A549 (cell line): ENCODE measurements at regions not wholly inside any gene's neighbourhood (a gene's known extent, or its start where the extent isn't known, plus 50 kb on each side); places are given as distances from the start of the nearest gene placed in this dataset.

Experiments used
- ATAC-seq, 2 experiments: fragments of 200-7000 bp in 1 of 2; fragments of >200 bp in 1 of 2; cut with Nextera tagmentation in 1 of 2; cut with Tn5 transposase in 1 of 2; 3 replicates each; pipeline versions ENCODE4 v1.8.0 to v1.9.1; 2018 to 2020; ENCODE audit warnings: mild to moderate bottlenecking in 1 of 2, moderate library complexity in 1 of 2
- CTCF ChIA-PET: fragments of 300-600 bp; sonication (Branson Sonifier 250); formaldehyde crosslinking; extraction: SDS; loops from one replicate; lab custom pipeline; 2021; ENCODE audit warnings: antibody characterized with exemption, inconsistent platforms; lab: Yijun Ruan, JAX
- POLR2A ChIA-PET: fragments of 350-600 bp; formaldehyde crosslinking; extraction: SDS; loops from one replicate; lab custom pipeline; 2021; ENCODE audit warnings: antibody characterized with exemption, inconsistent platforms; lab: Yijun Ruan, JAX
- DNase-seq, 2 experiments: peaks; one replicate each; pipeline versions ENCODE4 v3.0.0 to v3.0.0-alpha.2; 2011 to 2016; ENCODE audit warnings: low read depth in 1 of 2, low spot score in 1 of 2
- FAIRE-seq: peaks from 2 replicates; lab custom pipeline; 2011; peaks lifted over from hg19 to GRCh38; lab: Jason Lieb, UNC
- H3K27ac ChIP-seq, 2 experiments: fragments of >200 bp; sonication (Bioruptor Twin); formaldehyde crosslinking; 3 replicates each; pipeline ENCODE4 v1.5.1; 2016 to 2017
- H3K4me1 ChIP-seq: fragments of >200 bp; sonication (Bioruptor Twin); formaldehyde crosslinking; 3 replicates; pipeline ENCODE4 v1.6.1; 2016
- H3K4me2 ChIP-seq: fragments of >200 bp; sonication (Bioruptor Twin); formaldehyde crosslinking; 3 replicates; pipeline ENCODE4 v1.6.1; 2016
- H3K4me3 ChIP-seq: fragments of >200 bp; sonication (Bioruptor Twin); formaldehyde crosslinking; 3 replicates; pipeline ENCODE4 v1.5.1; 2016
- H3K9me3 ChIP-seq: fragments of >200 bp; sonication (Bioruptor Twin); formaldehyde crosslinking; 3 replicates; pipeline ENCODE4 v1.6.1; 2016
- CBX2 ChIP-seq: fragments of 200-600 bp; sonication (generic); IDR thresholded peaks from 2 replicates; pipeline ENCODE4 v1.6.1; 2016; ENCODE audit warnings: low read depth, mild to moderate bottlenecking, borderline replicate concordance
- CBX8 ChIP-seq: fragments of 200-600 bp; sonication (generic); IDR thresholded peaks from 2 replicates; pipeline ENCODE4 v1.6.1; 2016
- CEBPB ChIP-seq, 2 experiments: fragments of >200 bp in 1 of 2; sonication (Bioruptor Twin) in 1 of 2; formaldehyde crosslinking in 1 of 2; IDR thresholded peaks; 2 replicates each; pipeline ENCODE4 v1.6.1; 2012 to 2016
- CHD2 ChIP-seq: fragments of 150-350 bp; IDR thresholded peaks from 2 replicates; pipeline ENCODE4 v1.6.1; 2014; ENCODE audit warnings: low read length; ENCODE audit not compliant: partially characterized antibody
- CHD4 ChIP-seq: fragments of 200-600 bp; sonication (generic); IDR thresholded peaks from 2 replicates; pipeline ENCODE4 v1.6.1; 2016; ENCODE audit warnings: antibody characterized with exemption, mild to moderate bottlenecking, borderline replicate concordance
- EP300 ChIP-seq, 2 experiments: fragments of >200 bp; sonication (Bioruptor Twin); formaldehyde crosslinking; IDR thresholded peaks; 2 replicates in 1 of 2; 3 replicates in 1 of 2; pipeline ENCODE4 v1.6.1; 2016 to 2017
- ESRRA ChIP-seq: fragments of 150-350 bp; IDR thresholded peaks from 2 replicates; pipeline ENCODE4 v1.6.1; 2014; ENCODE audit warnings: mild to moderate bottlenecking, low read length, borderline replicate concordance
- FOSB ChIP-seq: fragments of 250-450 bp; sonication (Bioruptor Pico); IDR thresholded peaks from 2 replicates; pipeline ENCODE4 v1.5.0; 2020; ENCODE audit warnings: mild to moderate bottlenecking, moderate library complexity
- FOSL2 ChIP-seq, 2 experiments: fragments of 450-650 bp in 1 of 2; fragments of >200 bp in 1 of 2; sonication (Bioruptor Twin) in 1 of 2; formaldehyde crosslinking; IDR thresholded peaks; 2 replicates each; pipeline versions ENCODE4 v1.5.0 to v1.6.1; 2016 to 2020; ENCODE audit warnings: mild to moderate bottlenecking in 1 of 2, moderate library complexity in 1 of 2
- HDAC2 ChIP-seq: fragments of 200-600 bp; sonication (generic); IDR thresholded peaks from 2 replicates; pipeline ENCODE4 v1.6.1; 2016
- HOXA7 ChIP-seq: fragments of 250-450 bp; sonication (Bioruptor Pico); IDR thresholded peaks from 2 replicates; pipeline ENCODE4 v1.5.0; 2020; ENCODE audit warnings: mild to moderate bottlenecking, moderate library complexity
- JUN ChIP-seq, 2 experiments: fragments of >200 bp; sonication (Bioruptor Twin); formaldehyde crosslinking; IDR thresholded peaks; 2 replicates in 1 of 2; 3 replicates in 1 of 2; pipeline ENCODE4 v1.6.1; 2016 to 2017
- JUNB ChIP-seq: fragments of >200 bp; sonication (Bioruptor Twin); formaldehyde crosslinking; IDR thresholded peaks from 2 replicates; pipeline ENCODE4 v1.6.1; 2016
- KDM1A ChIP-seq: fragments of 200-600 bp; sonication (generic); IDR thresholded peaks from 2 replicates; pipeline ENCODE4 v1.6.1; 2016; ENCODE audit warnings: low read depth, mild to moderate bottlenecking
- MAFK ChIP-seq: fragments of 450-650 bp; IDR thresholded peaks from 2 replicates; pipeline ENCODE4 v1.6.1; 2014; ENCODE audit not compliant: partially characterized antibody
- MAZ ChIP-seq: fragments of 150-350 bp; IDR thresholded peaks from 2 replicates; pipeline ENCODE4 v1.6.1; 2014; ENCODE audit warnings: antibody characterized with exemption, low read depth, low read length, borderline replicate concordance
- NFE2L2 ChIP-seq: fragments of 150-350 bp; conservative IDR thresholded peaks from 2 replicates; pipeline ENCODE4 v1.6.1; 2014; ENCODE audit warnings: low read length
- PBX3 ChIP-seq: IDR thresholded peaks from 2 replicates; pipeline ENCODE4 v1.6.1; 2012
- PHF8 ChIP-seq: fragments of 200-600 bp; sonication (generic); IDR thresholded peaks from 2 replicates; pipeline ENCODE4 v1.6.1; 2016; ENCODE audit warnings: low read depth, mild to moderate bottlenecking, antibody characterized with exemption, moderate library complexity, borderline replicate concordance
- POLR2A ChIP-seq: IDR thresholded peaks from 2 replicates; pipeline ENCODE4 v1.6.1; 2012; ENCODE audit warnings: mild to moderate bottlenecking, low read length
- RAD21 ChIP-seq, 2 experiments: fragments of >200 bp in 1 of 2; sonication (Bioruptor Twin) in 1 of 2; formaldehyde crosslinking in 1 of 2; IDR thresholded peaks in 1 of 2; conservative IDR thresholded peaks in 1 of 2; 2 replicates in 1 of 2; 3 replicates in 1 of 2; pipeline ENCODE4 v1.6.1; 2012 to 2018; ENCODE audit warnings: inconsistent platforms in 1 of 2
- RARB ChIP-seq: fragments of 250-450 bp; sonication (Bioruptor Pico); IDR thresholded peaks from 2 replicates; pipeline ENCODE4 v1.8.0; 2021; ENCODE audit warnings: mild to moderate bottlenecking, moderate library complexity
- RCOR1 ChIP-seq: fragments of 150-350 bp; IDR thresholded peaks from 2 replicates; pipeline ENCODE4 v1.6.1; 2014; ENCODE audit warnings: antibody characterized with exemption, low read length, low read depth
- RNF2 ChIP-seq: fragments of 200-600 bp; sonication (generic); IDR thresholded peaks from 2 replicates; pipeline ENCODE4 v1.6.1; 2016; ENCODE audit warnings: low read depth, mild to moderate bottlenecking, antibody characterized with exemption, moderate library complexity, borderline replicate concordance
- SMC3 ChIP-seq: fragments of >200 bp; sonication (Bioruptor Twin); formaldehyde crosslinking; IDR thresholded peaks from 3 replicates; pipeline ENCODE4 v1.6.1; 2018; ENCODE audit warnings: inconsistent platforms
- SREBF2 ChIP-seq: fragments of 450-650 bp; IDR thresholded peaks from 2 replicates; pipeline ENCODE4 v1.6.1; 2014; ENCODE audit warnings: mild to moderate bottlenecking, moderate library complexity
- TFCP2L1 ChIP-seq: fragments of 250-450 bp; sonication (Bioruptor Pico); IDR thresholded peaks from 2 replicates; pipeline ENCODE4 v1.5.0; 2021; ENCODE audit warnings: mild to moderate bottlenecking
- TP53 ChIP-seq: fragments of 250-450 bp; sonication (Bioruptor Pico); IDR thresholded peaks from 2 replicates; pipeline ENCODE4 v1.5.0; 2021; ENCODE audit warnings: mild to moderate bottlenecking, moderate library complexity
- USF2 ChIP-seq: fragments of 450-650 bp; IDR thresholded peaks from 2 replicates; pipeline ENCODE4 v1.6.1; 2014; ENCODE audit warnings: antibody characterized with exemption
- ZSCAN20 ChIP-seq: fragments of 250-450 bp; sonication (Bioruptor Pico); IDR thresholded peaks from 2 replicates; pipeline ENCODE4 v1.8.0; 2022; ENCODE audit warnings: mild to moderate bottlenecking, moderate library complexity
- WGBS: methylation state at CpG from one replicate; pipeline ENCODE4 v1.1.6; 2017; ENCODE audit errors: missing lambda C conversion rate; 5-methylcytosine and 5-hydroxymethylcytosine counted together
- TF ChIP-seq, protein P1 (sequence below): fragments of >200 bp; sonication (Bioruptor Twin); formaldehyde crosslinking; IDR thresholded peaks from 2 replicates; pipeline ENCODE4 v1.6.1; 2016

DNA sequence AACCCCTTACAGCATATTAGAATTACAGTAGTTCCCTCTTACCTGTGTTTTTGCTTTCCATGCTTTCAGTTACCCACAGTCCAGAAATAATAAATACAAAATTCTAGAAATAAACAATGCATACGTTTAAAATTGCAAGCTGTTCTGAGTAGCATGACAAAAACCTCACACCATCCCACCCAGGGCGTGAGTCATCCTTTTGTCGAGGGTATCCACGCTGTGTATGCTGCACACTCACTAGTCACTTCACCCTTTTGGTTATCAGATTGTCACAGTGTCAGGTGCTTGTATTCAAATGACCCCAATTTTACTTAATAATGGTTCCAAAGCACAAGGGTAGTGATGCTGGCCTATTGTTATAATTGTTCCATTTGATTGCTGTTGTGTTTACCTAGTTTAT lies 72.5 kb upstream of the P3H2 start:
- ATAC-seq: no peak
- H3K4me3 ChIP-seq: no peak overlapping the region
- WGBS: 33% methylated on average over 4 of the region's 4 CpGs
- no peak for FAIRE-seq
- H3K4me2 ChIP-seq: peak overlapping the region; percentile 3; the same call in 1 of the 3 replicates
- POLR2A ChIA-PET: no interaction called here
- H3K9me3 ChIP-seq: no peaks in the 10 kb centered on the region
- CTCF ChIA-PET: interaction anchor here (0.8 to 1.5 kb wide), 3 partner anchors 10 to 176 kb away, joined by 3 read pairs; no protein-coding TSS in a partner anchor
- peak overlapping the region; percentile 4 to 79; a peak in 3 of 6 replicates for H3K27ac ChIP-seq
- DNase-seq: no peak
- TF ChIP-seq FOSB: no peak
- no peak for TF ChIP-seq PBX3
- TF ChIP-seq SMC3: no peak
- TF ChIP-seq CBX8: no peak
- no peak for TF ChIP-seq TP53
- TF ChIP-seq RNF2: no peak
- TF ChIP-seq USF2: no peak
- no peak for TF ChIP-seq ESRRA
- no peak for TF ChIP-seq CEBPB (IDR thresholded peaks at IDR 0.05)
- TF ChIP-seq CHD2: no peak
- no peak for TF ChIP-seq RARB (CRISPR knock-in tag)
- no peak for TF ChIP-seq MAZ
- H3K4me1 ChIP-seq: peaks cover 52% of the 10 kb centered on the region

GRCh38 chr3:190192739-190193138 lies 72.0 kb upstream of the P3H2 start:
- FAIRE-seq (no peak), DNase-seq (no peak), ATAC-seq (no peak)
- CTCF ChIA-PET: interaction anchor here (1.5 to 1.7 kb wide), 2 partner anchors 10 to 176 kb away, joined by 3 to 4 read pairs; no protein-coding TSS in a partner anchor
- H3K4me1 ChIP-seq: peaks cover 52% of the 10 kb centered on the region
- 78% methylated on average over 2 of the region's 2 CpGs for WGBS
- no peak overlapping the region for H3K4me3 ChIP-seq
- H3K4me2 ChIP-seq: peak overlapping the region; percentile 3; the same call in 1 of the 3 replicates
- no peaks in the 10 kb centered on the region for H3K9me3 ChIP-seq
- POLR2A ChIA-PET: no interaction called here
- H3K27ac ChIP-seq: peak overlapping the region; percentile 4 to 79; a peak in 5 of 6 replicates
- TF ChIP-seq TFCP2L1: no peak
- TF ChIP-seq FOSL2 (IDR thresholded peaks at IDR 0.05): no peak
- no peak for TF ChIP-seq FOSL2 (CRISPR knock-in tag; IDR thresholded peaks at IDR 0.05)
- no peak for TF ChIP-seq MAFK
- TF ChIP-seq NFE2L2: no peak
- no peak for TF ChIP-seq RAD21 (conservative IDR thresholded peaks at IDR 0.05 in 1 of 2, IDR thresholded peaks at IDR 0.05 in 1 of 2)
- TF ChIP-seq JUNB: no peak
- no peak for TF ChIP-seq POLR2A
- no peak for TF ChIP-seq ZSCAN20 (CRISPR knock-in tag)
- TF ChIP-seq CBX2: no peak
- TF ChIP-seq SREBF2: no peak
- no peak for TF ChIP-seq EP300 (IDR thresholded peaks at IDR 0.05)
- no peak for TF ChIP-seq JUN (IDR thresholded peaks at IDR 0.05)

DNA sequence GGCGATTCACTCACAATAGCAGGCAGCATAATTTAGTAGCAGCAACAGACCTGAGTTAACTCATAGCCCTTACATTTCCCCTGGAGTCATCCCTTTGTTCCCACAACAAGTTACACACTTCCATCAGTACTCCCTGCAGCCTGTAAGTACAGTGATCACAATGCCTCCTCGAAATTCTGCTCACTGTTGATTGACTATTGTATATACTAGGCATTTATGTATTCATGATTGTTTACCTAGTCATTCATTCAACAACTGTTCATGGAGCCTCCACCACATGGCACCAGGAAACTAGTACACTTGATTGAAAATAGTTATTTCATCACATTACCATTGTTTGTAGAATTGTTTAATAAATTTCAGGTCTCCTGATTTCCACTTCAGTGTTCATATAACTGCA lies 71.4 kb upstream of the P3H2 start:
- ChIA-PET CTCF (interaction anchor here (1.5 to 1.7 kb wide), 2 partner anchors 10 to 175 kb away, joined by 3 to 4 read pairs; no protein-coding TSS in a partner anchor), POLR2A (no interaction called here)
- H3K27ac ChIP-seq: peak overlapping the region; percentile 4 to 79; a peak in 5 of 6 replicates
- no peaks in the 10 kb centered on the region for H3K9me3 ChIP-seq
- ATAC-seq (peak in 1 of 2 experiments; percentile 52; a peak in 3 of 6 replicates), FAIRE-seq (no peak), DNase-seq (no peak)
- H3K4me3 ChIP-seq: no peak overlapping the region
- H3K4me1 ChIP-seq: peaks cover 56% of the 10 kb centered on the region
- TF ChIP-seq HDAC2: no peak
- no peak for TF ChIP-seq NFE2L2
- TF ChIP-seq, protein P1, sequence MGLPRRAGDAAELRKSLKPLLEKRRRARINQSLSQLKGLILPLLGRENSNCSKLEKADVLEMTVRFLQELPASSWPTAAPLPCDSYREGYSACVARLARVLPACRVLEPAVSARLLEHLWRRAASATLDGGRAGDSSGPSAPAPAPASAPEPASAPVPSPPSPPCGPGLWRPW: no peak
- no peak for TF ChIP-seq SREBF2
- no peak for TF ChIP-seq POLR2A
- no peak for TF ChIP-seq CHD4
- TF ChIP-seq KDM1A: no peak
- no peak for TF ChIP-seq JUN (IDR thresholded peaks at IDR 0.05)
- no peak for TF ChIP-seq HOXA7 (CRISPR knock-in tag)
- no peak for TF ChIP-seq RCOR1
- no peak for TF ChIP-seq PHF8
- no peak for TF ChIP-seq ESRRA
- no peak for TF ChIP-seq FOSL2 (IDR thresholded peaks at IDR 0.05)
- TF ChIP-seq FOSL2 (CRISPR knock-in tag; IDR thresholded peaks at IDR 0.05): no peak
- H3K4me2 ChIP-seq: peak overlapping the region; percentile 3
- WGBS: 50% methylated on average over 2 of the region's 2 CpGs
